ENCODE measurements at regions not wholly inside any gene's neighbourhood (a gene's known extent, or its start where the extent isn't known, plus 50 kb on each side); places are given as distances from the start of the nearest gene placed in this dataset.

DNA sequence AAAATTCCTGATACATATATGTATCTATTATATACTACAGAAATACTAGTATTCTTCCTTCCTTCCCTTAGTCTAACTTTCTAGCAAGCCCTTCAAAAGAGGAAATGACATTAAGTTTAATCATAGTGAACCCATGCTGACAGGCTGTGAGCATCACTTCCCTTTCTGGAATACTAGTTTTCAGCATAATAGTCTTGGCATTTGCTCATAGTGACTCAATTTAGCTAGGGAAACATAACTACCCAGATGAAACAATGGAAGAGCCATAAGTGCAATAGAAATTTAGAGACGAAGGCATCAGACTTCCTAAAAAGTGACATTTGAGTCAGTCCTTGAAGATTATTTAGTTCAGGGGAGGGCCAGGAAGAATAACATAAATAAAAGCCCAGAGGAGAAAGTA lies 184.5 kb upstream of the CRY1 start (continued):
- TF ChIP-seq, protein P1, sequence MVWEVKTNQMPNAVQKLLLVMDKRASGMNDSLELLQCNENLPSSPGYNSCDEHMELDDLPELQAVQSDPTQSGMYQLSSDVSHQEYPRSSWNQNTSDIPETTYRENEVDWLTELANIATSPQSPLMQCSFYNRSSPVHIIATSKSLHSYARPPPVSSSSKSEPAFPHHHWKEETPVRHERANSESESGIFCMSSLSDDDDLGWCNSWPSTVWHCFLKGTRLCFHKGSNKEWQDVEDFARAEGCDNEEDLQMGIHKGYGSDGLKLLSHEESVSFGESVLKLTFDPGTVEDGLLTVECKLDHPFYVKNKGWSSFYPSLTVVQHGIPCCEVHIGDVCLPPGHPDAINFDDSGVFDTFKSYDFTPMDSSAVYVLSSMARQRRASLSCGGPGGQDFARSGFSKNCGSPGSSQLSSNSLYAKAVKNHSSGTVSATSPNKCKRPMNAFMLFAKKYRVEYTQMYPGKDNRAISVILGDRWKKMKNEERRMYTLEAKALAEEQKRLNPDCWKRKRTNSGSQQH (CRISPR knock-in tag; IDR thresholded peaks at IDR 0.05; ENCODE audit: low read depth) = no peak
- TF ChIP-seq MLLT10 (CRISPR knock-in tag; IDR thresholded peaks at IDR 0.05) (no peak), ZNF263 (CRISPR knock-in tag; IDR thresholded peaks at IDR 0.05) (no peak), CTCF (CRISPR knock-in tag; IDR thresholded peaks at IDR 0.05) (no peak)

DNA sequence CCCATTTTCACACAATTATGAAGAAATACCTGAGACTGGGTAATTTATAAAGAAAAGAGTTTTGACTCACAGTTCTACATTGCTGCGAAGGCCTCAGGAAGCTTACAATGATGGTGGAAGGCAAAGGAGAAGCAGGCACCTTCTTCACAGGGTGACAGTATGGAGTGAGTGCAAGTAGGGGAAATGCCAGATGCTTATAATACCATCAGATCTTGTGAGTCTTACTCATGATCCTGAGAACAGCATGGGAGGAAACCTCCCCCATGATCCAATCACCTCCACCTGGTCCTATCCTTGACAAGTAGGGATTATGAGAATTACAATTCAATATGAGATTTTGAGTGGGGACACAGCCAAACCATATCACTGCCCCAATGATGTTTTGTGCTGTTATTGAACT lies 189.3 kb upstream of the CRY1 start:
- Histone ChIP-seq H3K36me3 (replicated peaks in 1 of 2; ENCODE audit: control insufficient read depth in 1 of 2, insufficient read depth in 2 of 2, low read length in 2 of 2) (no peaks in the 10 kb centered on the region), H2AFZ (ENCODE audit: low read length) (no peak overlapping the region), H3K4me2 (ENCODE audit: low read depth, low read length) (no peak overlapping the region), H3K27me3 (ENCODE audit: control insufficient read depth in 1 of 2, insufficient read depth in 2 of 2, low read length in 2 of 2) (peaks cover 2 to 18% of the 10 kb centered on the region in 2 experiments; a peak in 1 of 5 replicates), H3K4me3 (replicated peaks in 1 of 3; ENCODE audit: insufficient read depth in 1 of 3, low read depth in 2 of 3, low read length in 3 of 3) (no peak overlapping the region), H3K27ac (ENCODE audit: extremely low read length, insufficient read depth, low read length) (no peak overlapping the region), H3K9me3 (ENCODE audit: low read length) (no peaks in the 10 kb centered on the region), H4K20me1 (ENCODE audit: insufficient read depth, low read length) (no peaks in the 10 kb centered on the region), H3K79me2 (ENCODE audit: insufficient read depth, low read length) (no peaks in the 10 kb centered on the region), H3K4me1 (ENCODE audit: insufficient read depth, low read length) (no peaks in the 10 kb centered on the region), H3K9ac (ENCODE audit: insufficient read depth, low read depth, low read length) (no peak overlapping the region)
- CTCF ChIA-PET (ENCODE audit: low intra/inter-chr PET ratio, low total read pairs) = no interaction called here
- in situ Hi-C loops (cut with HindIII; ENCODE audit: extremely low pct_ligation_motif_present, low pct_unique_long_range_greater_than_20kb) = no loop called here
- 46% methylated on average over 1 of the region's 1 CpG for WGBS (ENCODE audit: low lambda C conversion rate)
- no TSS peak for BruUV-seq (replicated peaks)
- POLR2A ChIA-PET = no interaction called here
- DNase-seq (ENCODE audit: low spot score) (no peak), FAIRE-seq (no peak), ATAC-seq (no peak)
- intact Hi-C loops (cut with micrococcal nuclease; ENCODE audit: unreplicated experiment) = no loop called here
- no peak for TF ChIP-seq ZNF3 (CRISPR knock-in tag; IDR thresholded peaks at IDR 0.05)
- TF ChIP-seq, protein P2, sequence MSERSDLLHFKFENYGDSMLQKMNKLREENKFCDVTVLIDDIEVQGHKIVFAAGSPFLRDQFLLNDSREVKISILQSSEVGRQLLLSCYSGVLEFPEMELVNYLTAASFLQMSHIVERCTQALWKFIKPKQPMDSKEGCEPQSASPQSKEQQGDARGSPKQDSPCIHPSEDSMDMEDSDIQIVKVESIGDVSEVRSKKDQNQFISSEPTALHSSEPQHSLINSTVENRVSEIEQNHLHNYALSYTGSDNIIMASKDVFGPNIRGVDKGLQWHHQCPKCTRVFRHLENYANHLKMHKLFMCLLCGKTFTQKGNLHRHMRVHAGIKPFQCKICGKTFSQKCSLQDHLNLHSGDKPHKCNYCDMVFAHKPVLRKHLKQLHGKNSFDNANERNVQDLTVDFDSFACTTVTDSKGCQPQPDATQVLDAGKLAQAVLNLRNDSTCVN (CRISPR knock-in tag; IDR thresholded peaks at IDR 0.05; ENCODE audit: borderline replicate concordance) = no peak
- no peak for TF ChIP-seq ZNF263 (CRISPR knock-in tag; IDR thresholded peaks at IDR 0.05)
- no peak for TF ChIP-seq KMT2A (CRISPR knock-in tag; IDR thresholded peaks at IDR 0.05)
- no peak for TF ChIP-seq ZBTB46 (CRISPR knock-in tag; IDR thresholded peaks at IDR 0.05; ENCODE audit: borderline replicate concordance)
- no peak for TF ChIP-seq SKIL (CRISPR knock-in tag; IDR thresholded peaks at IDR 0.05; ENCODE audit: borderline replicate concordance)
- no peak for TF ChIP-seq TIGD3 (CRISPR knock-in tag; IDR thresholded peaks at IDR 0.05; ENCODE audit: borderline replicate concordance)
